Kidney epithelial cell (primary cell): ENCODE measurements at regions not wholly inside any gene's neighbourhood (a gene's known extent, or its start where the extent isn't known, plus 50 kb on each side); places are given as distances from the start of the nearest gene placed in this dataset.

Experiments used
- DNase-seq: peaks from one replicate; pipeline ENCODE4 v3.0.0-alpha.2; 2010; ENCODE audit warnings: low read depth
- H3K27me3 ChIP-seq: 2 replicates; pipeline ENCODE4 v1.6.0; 2011; ENCODE audit warnings: low read length; ENCODE audit not compliant: control insufficient read depth, insufficient read depth
- H3K36me3 ChIP-seq: 2 replicates; pipeline ENCODE4 v1.5.1; 2011; ENCODE audit warnings: low read length; ENCODE audit not compliant: control insufficient read depth, insufficient read depth
- H3K4me3 ChIP-seq: 2 replicates; pipeline ENCODE4 v1.5.1; 2011; ENCODE audit warnings: low read depth, mild to moderate bottlenecking, control low read depth, low read length
- TF ChIP-seq, protein P1 (sequence below): IDR thresholded peaks from 2 replicates; pipeline ENCODE4 v1.5.1; 2011; ENCODE audit warnings: mild to moderate bottlenecking, moderate library complexity, low read length, control low read depth, inconsistent platforms; ENCODE audit not compliant: insufficient read depth, poor library complexity, severe bottlenecking

DNA sequence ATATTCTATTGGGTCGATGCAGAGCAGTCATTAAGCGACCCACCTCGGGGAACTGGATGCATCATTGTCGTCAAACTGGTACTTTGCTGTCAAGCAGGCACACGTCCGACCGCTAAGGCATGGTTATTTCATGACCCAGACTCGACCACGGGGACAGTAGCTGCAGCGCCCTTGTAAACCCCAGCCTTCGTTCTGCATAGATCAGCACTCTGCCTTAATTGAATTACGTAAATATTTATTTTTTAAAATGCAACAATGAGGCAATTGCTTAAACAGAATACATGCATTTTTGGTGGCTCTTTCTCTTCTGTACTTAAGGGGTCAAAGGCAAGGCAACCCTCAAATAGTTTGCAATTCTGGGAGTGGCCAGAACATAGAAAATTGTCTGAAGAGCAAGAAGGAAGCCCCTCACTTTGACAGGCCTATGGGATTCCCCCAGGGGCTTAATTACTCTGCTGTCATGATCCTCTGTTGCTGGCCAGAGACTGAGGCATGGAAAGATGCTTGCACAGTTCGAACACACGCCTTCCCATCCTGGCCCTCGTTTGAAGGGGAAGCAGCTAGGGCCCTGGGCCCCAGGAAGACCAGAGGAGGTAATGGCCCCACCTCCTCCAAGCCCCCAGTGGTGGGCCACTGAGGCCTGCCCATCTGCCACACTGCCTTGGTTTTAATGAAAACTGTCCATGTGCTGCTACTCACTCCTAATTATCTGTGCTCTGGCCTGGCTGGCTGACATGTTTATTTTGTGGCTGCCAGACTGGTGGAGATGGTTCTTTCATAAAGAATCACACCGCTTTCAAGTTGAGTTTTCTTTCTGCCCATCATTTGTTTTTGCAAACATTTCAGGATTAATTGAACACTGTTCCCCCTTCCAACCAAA is 169.7 kb upstream of the MAST4 start:
- H3K27me3 ChIP-seq, result no peaks in the 10 kb centered on the region
- H3K36me3 ChIP-seq, result no peaks in the 10 kb centered on the region
- TF ChIP-seq, protein P1, sequence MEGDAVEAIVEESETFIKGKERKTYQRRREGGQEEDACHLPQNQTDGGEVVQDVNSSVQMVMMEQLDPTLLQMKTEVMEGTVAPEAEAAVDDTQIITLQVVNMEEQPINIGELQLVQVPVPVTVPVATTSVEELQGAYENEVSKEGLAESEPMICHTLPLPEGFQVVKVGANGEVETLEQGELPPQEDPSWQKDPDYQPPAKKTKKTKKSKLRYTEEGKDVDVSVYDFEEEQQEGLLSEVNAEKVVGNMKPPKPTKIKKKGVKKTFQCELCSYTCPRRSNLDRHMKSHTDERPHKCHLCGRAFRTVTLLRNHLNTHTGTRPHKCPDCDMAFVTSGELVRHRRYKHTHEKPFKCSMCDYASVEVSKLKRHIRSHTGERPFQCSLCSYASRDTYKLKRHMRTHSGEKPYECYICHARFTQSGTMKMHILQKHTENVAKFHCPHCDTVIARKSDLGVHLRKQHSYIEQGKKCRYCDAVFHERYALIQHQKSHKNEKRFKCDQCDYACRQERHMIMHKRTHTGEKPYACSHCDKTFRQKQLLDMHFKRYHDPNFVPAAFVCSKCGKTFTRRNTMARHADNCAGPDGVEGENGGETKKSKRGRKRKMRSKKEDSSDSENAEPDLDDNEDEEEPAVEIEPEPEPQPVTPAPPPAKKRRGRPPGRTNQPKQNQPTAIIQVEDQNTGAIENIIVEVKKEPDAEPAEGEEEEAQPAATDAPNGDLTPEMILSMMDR, result no peak
- no peak overlapping the region for H3K4me3 ChIP-seq
- no peak for DNase-seq

- Histone ChIP-seq H3K36me3 (no peaks in the 10 kb centered on the region), H3K4me3 (no peak overlapping the region), H3K27me3 (no peaks in the 10 kb centered on the region)
- no peak for DNase-seq
- TF ChIP-seq, protein P1, result no peak
Observed at GRCh38 chr5:66427139-66427442, 169.1 kb upstream of the MAST4 start.

DNA sequence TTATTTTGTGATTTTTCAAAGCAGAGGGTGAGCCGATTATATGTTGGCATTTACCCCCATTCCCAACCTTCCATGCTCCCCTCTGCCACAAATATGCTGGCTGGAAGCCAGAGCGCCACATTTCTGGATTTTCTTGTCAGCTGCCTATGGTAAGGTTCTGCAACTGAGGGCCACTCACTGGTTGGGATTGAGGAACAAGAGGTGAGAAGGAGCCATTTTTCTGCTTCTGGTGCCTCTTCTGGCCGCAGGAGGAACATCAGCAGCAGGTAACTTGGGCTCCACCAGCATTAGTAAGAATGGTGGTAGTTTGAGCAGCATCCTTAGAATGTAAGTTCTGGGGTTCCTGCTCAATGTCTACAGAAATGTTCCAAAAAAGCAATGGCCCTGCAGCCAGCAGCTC is 159.5 kb upstream of the MAST4 start:
- Histone ChIP-seq H3K36me3 (no peaks in the 10 kb centered on the region), H3K27me3 (no peaks in the 10 kb centered on the region), H3K4me3 (no peak overlapping the region)
- TF ChIP-seq, protein P1, result peak; percentile 38
- no peak for DNase-seq

GRCh38 chr5:66438087-66438486 is 158.1 kb upstream of the MAST4 start:
- no peak for DNase-seq
- Histone ChIP-seq H3K4me3 (no peak overlapping the region), H3K27me3 (no peaks in the 10 kb centered on the region), H3K36me3 (no peaks in the 10 kb centered on the region)
- TF ChIP-seq, protein P1, result no peak

- DNase-seq, result no peak
- Histone ChIP-seq H3K4me3 (no peak overlapping the region), H3K27me3 (no peaks in the 10 kb centered on the region), H3K36me3 (no peaks in the 10 kb centered on the region)
- TF ChIP-seq, protein P1, result no peak
Observed at GRCh38 chr5:66438696-66439095, 157.5 kb upstream of the MAST4 start.

DNA sequence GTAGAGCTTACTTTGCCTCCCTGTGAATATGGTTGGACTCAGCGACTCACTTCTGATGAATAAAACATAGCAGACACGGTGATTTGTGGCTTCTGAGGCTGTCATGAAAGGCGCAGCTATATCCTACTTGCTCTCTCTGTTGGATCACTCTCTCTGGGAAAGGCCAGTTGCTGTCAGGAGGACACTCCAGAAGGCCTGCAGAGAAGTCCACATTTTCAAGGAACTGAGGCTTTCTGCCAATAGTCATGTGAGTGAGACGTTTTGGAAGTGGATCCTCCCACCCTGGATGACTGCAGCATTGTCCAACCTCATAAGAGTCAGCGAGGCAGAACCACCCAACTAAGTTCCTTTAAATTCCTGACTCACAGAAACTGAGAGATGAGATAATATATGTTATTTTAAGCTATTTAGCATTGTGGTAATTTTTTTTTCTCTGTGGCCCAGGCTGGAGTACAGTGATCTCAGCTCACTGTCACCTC is 156.0 kb upstream of the MAST4 start:
- Histone ChIP-seq H3K4me3 (no peak overlapping the region), H3K36me3 (no peaks in the 10 kb centered on the region), H3K27me3 (no peaks in the 10 kb centered on the region)
- peak; percentile 76 for DNase-seq
- TF ChIP-seq, protein P1, result no peak
